ENCODE measurements at regions not wholly inside any gene's neighbourhood (a gene's known extent, or its start where the extent isn't known, plus 50 kb on each side); places are given as distances from the start of the nearest gene placed in this dataset.

DNA sequence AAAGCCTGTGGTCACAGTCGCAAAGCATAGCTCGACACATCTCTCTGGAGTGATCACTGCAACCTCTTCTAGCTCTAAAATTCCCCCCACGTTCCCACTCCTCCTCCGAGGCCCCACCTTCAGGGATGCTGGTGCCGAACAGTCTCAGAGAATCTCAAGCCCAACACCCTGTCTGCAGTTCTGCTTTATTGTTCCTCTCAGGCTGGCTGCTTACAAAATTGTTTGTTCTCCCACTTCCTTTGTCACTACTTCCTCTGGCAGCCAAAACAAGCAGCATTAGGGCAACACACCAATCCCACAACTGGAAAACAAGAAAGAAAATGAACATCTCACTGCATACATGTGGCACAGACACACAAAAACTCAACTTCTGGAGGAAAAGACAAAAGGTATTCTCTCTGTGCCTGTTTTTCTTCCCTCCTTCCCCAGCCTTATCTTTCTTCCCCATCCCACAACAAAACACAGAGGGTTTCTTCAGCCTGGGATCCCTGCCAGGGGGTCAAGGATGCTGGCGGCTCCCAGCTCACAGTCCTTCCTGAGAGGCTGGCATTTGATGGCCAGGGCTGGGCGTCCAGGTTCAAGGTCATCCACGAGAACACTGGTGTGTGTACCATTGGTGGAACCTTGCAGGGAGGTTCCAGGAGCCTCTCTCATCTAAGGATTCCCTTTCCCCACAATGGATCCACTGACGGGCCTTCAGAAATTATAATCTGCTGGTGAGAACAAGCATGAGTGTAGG is 108.4 kb downstream of the TMCO5A start:
- POLR2A ChIA-PET = no interaction called here

GRCh38 chr15:38046257-38047051 is 112.0 kb downstream of the TMCO5A start:
- POLR2A ChIA-PET = no interaction called here
- CTCF ChIA-PET = no interaction called here

More for the DNA sequence above, 108.4 kb downstream of the TMCO5A start:
- CTCF ChIA-PET = no interaction called here

DNA sequence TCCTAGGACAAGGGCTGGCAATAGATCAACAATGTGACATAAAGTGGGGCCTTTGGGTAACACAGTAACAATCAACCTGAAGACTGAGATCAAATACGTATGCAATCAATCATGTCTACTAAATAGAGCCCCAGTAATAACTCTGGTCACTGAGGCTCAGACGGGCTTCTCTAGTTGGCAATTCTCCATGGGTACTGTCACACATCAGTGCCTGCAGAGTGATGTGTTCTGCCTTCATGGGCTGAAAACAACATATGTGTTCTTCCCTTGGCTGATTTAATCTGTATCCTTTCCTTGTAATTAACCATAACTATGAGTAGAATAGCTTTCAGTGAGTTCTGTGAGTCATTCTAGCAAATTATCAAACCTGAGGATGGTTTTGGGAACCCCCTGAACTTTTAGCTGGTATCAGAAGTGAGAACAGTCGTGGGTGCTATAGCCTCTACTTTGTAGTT is 113.6 kb downstream of the TMCO5A start:
- CTCF ChIA-PET = interaction anchor here (0.7 kb wide), 1 partner anchor 43 kb away, joined by 3 read pairs; no protein-coding TSS in a partner anchor
- POLR2A ChIA-PET = no interaction called here

GRCh38 chr15:38049891-38050290 is 115.5 kb downstream of the TMCO5A start:
- CTCF ChIA-PET = no interaction called here
- POLR2A ChIA-PET = no interaction called here

DNA sequence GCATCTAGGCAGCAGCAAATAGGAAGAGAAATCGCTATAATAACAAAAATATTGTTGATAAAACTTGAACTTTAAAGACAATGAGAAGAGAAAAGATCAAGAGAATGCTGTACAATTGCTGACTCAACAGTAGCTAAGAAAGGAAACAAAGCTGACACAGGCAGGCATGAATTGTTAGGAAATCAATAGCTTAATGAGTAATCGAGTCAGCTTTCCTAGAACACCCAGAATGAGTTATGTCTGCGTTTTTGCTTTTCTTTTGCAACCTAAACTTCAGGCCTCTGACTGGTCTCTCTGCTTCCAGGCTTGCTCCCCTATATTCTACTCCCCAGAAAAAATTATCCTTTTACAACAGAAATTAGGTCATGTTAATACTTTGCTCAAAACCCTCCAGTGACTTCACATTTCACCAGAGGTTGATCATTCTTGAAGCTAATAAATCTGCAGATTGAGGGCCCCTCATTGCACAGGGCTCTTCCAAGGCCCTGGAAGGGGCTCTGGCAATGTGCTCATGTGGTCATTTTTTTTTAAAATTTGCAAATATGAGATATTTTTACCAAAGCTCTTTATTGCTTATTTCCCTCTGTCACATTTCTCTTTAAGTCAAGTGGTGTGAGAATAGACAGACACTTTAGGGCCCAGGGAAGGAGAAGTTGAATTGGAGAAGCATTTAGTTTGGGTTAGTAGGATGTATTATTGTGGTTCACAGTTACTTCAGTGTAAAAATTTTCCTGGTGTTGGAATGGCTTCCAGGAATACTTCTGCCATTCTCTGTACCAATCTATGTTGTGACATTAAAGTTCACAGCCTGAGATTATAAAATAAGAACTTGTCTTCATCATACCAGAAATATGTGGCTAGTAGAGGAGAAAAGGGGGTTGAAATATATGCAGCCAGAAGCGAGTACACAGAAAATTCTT is 116.3 kb downstream of the TMCO5A start:
- CTCF ChIA-PET = no interaction called here
- POLR2A ChIA-PET = no interaction called here

GRCh38 chr15:38053205-38053604 is 118.8 kb downstream of the TMCO5A start:
- ChIA-PET POLR2A (no interaction called here), CTCF (no interaction called here)

DNA sequence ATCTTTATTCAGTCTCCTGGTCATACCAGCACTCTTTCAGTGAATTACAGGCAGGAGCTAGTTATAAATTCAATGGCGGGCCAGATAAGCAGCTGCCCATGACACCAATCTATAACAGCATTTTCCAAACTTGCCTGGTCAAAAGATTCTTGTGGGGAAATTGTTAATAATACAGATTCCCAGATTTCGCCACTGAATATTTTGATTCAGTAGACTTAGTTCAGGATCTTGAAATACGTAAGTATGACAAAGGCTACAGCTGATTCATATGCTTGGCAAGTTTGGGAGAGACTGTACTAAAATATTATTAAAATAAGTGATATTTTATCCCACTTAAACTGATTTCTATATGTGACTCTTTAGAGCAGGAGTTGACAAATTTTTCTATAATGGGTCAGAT is 119.3 kb downstream of the TMCO5A start:
- CTCF ChIA-PET = no interaction called here
- POLR2A ChIA-PET = no interaction called here

- CTCF ChIA-PET = no interaction called here
Measured at GRCh38 chr15:38054488-38054887, 120.0 kb downstream of the TMCO5A start.

GRCh38 chr15:38058596-38059075 is 124.2 kb downstream of the TMCO5A start:
- POLR2A ChIA-PET = no interaction called here
- CTCF ChIA-PET = no interaction called here

More at GRCh38 chr15:38054488-38054887, 120.0 kb downstream of the TMCO5A start:
- POLR2A ChIA-PET = no interaction called here

DNA sequence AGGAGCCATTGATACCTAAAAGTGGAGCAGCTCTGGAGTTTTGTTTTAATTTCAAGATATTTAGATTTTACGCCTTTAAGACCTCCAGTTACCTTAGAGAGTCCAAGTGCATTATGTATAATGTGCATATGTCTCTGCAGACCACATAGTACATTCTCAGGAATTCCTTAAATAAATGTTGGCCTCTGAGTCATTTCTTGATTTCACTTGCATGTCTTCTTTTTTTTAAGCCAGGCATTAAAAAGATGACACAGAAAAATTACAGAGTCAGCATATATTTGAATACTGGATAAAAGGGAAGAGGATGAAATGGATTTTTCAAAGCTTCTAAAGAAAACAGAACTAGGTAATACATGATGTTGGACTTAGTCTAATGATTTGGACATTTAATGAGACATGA is 125.2 kb downstream of the TMCO5A start:
- ChIA-PET POLR2A (no interaction called here), CTCF (no interaction called here)

- CTCF ChIA-PET = no interaction called here
- POLR2A ChIA-PET = no interaction called here
Measured at GRCh38 chr15:38061856-38062649, 127.6 kb downstream of the TMCO5A start.

GRCh38 chr15:38062696-38063095 is 128.3 kb downstream of the TMCO5A start:
- ChIA-PET CTCF (no interaction called here), POLR2A (no interaction called here)

DNA sequence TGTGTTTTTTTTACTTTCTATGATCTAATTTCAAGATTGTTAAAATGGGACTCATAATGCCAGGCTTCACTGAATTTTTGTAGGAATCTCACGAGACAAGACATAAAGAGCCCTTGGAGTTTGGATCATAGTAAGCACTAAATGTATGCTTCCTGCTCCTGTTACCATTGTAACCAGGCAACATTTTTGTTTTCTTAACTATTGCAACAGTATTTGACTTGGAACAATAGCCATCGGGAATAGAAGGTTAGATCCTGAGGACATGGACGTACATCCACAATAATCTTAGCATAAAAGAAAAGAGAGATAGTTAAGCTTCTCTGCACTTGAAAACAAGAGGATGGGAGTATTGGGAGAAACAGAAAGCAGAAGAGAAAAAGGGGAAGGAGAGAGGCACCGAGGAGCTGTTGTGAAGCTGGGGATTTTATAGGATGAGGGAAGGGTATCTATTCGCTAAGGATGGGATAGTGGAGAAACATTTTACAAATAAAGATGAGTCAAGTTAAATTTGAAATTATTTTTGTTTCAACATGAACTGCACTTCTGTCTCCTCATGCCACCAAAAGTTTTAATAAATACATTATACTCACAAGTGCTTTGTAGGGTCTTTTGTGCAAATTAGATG is 131.4 kb downstream of the TMCO5A start:
- POLR2A ChIA-PET = no interaction called here
- CTCF ChIA-PET = no interaction called here

- CTCF ChIA-PET = no interaction called here
- POLR2A ChIA-PET = no interaction called here
Measured at GRCh38 chr15:38066612-38067011, 132.2 kb downstream of the TMCO5A start.

DNA sequence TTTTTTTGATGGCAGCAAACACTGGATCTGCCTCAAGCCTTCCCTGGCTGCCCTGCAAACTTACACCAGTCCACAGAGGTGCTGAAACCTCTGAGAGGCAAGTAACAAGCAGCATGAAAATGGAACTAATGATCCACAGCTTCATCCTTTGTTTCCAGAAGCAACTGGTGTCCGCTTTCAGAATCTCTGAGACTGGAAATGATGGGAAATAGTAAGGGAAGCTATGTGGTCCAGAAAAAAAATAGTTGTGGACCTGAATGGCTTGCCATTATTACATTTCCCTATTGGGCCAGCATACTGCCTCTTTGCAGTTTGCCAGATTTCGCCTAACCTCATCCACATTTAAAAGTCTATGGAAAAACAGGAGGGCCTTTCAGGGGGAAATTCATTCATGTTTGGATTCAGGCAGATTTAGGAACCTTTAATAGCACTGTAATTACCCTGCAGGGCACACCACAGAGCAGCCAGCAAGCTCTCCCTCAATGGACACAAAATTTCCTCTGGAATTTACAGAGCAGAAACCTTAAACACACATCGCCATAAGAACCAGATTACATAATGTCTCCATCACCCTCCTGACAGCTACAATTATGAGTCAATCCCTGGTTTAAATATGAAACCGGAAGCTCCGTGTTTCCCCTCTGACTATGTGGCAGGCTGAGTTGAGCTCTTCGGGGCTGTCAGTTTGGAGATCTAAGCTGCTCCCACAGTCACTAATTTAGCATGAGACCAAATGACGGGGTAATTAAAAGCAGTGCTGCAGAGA is 134.4 kb downstream of the TMCO5A start:
- CTCF ChIA-PET = no interaction called here
- POLR2A ChIA-PET = no interaction called here

GRCh38 chr15:38069511-38070011 is 135.1 kb downstream of the TMCO5A start:
- CTCF ChIA-PET = no interaction called here

DNA sequence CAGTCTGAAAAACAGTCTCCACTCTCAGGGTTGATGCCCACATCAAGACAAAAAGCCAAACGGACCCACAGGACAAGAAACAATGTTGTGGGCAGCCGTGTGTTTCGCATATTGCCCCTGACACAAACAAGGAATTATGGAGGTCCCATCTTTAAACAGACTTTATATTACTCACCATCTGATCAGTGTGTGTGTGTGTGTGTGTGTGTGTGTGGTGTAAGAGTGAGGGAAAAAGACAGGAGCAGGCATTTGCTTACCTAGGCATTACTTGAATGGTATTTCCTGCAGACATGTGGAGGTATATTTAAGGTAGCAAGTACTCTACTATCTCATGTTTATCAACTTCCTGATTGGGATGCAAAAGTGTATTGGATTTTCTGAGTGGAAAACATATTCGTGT is 136.3 kb downstream of the TMCO5A start:
- CTCF ChIA-PET = no interaction called here
- POLR2A ChIA-PET = no interaction called here

More at GRCh38 chr15:38069511-38070011, 135.1 kb downstream of the TMCO5A start:
- POLR2A ChIA-PET = no interaction called here
